HG02798 (cell line): ENCODE measurements at regions not wholly inside any gene's neighbourhood (a gene's known extent, or its start where the extent isn't known, plus 50 kb on each side); places are given as distances from the start of the nearest gene placed in this dataset.

Experiments used
- ATAC-seq: cut with Tn5 transposase; IDR thresholded peaks from one replicate; pipeline ENCODE4 v1.9.1; 2021; ENCODE audit warnings: mild to moderate bottlenecking; ENCODE audit not compliant: unreplicated experiment, poor library complexity

DNA sequence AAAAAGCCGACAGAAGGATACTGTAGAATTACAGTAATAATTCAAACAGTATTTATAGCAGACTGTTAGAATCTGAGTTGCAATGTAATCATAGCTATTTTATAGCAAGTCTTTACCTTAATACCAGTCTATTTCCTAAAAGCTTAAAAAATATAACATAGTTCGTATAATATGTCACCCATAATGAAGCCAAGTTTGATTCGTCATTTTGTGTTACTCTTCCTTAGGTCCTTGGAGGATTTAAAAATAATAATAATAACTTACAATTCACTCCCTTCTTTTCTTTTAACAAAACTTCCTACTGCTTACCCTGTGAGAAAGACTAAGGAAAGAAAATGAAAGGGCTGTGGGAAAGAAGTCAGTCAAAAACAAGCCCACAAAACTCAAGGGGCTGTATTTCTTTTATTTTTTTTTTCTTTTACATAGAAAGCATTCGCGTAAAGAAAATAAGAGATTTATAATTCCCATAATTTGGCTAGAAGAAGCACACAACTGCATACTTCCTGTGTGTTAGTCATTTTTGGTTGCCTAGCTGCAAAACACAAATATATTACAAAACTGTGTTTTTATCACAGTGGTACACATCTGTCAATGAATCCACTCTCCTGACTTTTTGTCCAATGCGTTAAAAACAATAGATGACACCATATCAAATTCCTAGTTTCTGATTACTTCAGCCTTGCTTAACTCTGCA is 187.2 kb upstream of the CELF2 start:
- ATAC-seq: no peak

GRCh38 chr10:10831085-10831484 is 186.6 kb upstream of the CELF2 start:
- no peak for ATAC-seq

DNA sequence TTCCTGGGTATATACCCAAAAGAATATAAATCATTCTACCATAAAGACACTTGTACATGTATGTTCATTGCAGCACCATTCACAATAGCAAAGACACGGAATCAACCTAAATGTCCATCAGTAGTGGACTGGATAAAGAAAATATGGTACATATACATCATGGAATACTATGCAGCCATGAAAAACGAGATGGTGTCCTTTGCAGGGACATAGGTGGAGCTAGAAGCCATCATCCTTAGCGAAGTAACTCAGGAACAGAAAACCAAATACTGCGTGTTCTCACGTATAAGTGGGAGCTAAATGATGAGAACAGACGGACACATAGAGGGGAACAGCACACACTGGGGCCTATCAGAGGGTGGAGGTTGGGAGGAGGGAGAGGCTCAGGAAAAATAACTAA is 183.7 kb upstream of the CELF2 start:
- ATAC-seq: no peak

- no peak for ATAC-seq
These were observed 173.4 kb upstream of the CELF2 start for GRCh38 chr10:10844251-10844650.

DNA sequence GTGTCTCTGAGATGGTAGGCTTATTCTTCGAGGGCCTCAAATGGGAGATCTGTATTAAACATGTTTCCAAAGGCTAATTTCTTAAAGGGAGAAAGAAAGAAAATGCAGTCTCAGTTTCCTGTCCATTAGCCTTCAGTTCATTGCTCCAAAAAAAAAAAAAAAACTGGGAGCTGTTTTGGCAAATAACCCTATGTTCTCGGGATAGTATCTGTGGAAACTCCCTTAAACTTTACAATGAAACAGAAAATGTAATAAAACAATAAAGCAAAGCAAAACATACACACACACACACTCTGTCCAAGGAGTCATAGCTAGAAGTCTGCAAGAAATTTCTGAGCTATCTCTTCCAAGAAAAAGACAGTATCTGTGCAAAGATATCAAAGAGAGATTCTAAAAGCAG is 172.5 kb upstream of the CELF2 start:
- no peak for ATAC-seq

DNA sequence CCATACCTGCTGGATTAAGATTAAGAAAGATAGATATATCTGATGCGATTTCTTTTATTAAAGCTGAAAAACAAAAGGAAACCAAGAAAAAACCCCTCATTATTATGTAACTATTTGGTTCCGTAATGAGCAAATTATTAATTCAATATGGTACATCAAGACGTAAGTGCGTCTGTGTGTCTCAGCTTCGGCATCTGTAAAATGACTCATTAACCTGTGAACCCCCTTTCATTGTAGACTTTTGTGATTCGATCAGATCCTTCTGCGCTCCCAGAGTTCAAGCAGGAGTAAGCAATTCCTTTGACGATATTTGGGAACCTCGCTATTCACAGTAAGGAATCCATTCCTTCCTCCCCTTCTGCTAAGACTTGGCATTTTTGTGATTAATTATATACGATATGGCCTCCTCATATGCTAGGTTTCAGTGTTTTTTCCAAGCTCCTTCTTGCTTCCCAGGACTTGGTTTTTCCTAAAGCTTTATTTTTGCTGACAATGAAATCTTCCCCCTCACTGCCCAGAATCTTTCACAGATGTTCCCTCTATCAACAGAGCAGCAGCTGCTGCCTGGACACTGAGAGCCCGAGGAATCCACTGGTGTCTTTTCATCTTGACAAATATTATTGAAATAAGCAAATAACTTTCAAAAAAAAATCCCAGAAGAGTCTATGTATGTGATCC is 171.7 kb upstream of the CELF2 start:
- no peak for ATAC-seq

GRCh38 chr10:10846504-10846900 is 171.2 kb upstream of the CELF2 start:
- ATAC-seq: no peak

DNA sequence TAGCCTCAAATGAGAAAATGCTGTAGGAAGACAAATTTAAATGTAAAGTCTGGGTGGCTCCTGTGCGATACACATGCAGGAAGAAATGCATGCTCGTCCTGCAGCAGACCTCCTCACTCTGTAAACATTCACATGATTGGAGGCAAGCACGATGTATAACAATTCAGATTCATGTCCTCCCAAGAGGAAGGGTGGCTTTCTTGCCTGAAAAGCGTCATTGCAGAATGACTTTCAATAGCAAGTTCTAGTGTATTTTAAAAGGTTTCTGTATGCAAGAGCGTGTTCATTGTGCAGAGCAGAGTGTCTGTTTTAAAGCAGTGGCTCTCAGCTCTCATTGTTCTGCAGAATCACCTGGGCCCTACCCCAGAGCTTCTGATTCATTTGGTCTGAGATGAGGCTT is 170.3 kb upstream of the CELF2 start:
- no peak for ATAC-seq

- no peak for ATAC-seq
These were observed 169.1 kb upstream of the CELF2 start for GRCh38 chr10:10848488-10849111.

DNA sequence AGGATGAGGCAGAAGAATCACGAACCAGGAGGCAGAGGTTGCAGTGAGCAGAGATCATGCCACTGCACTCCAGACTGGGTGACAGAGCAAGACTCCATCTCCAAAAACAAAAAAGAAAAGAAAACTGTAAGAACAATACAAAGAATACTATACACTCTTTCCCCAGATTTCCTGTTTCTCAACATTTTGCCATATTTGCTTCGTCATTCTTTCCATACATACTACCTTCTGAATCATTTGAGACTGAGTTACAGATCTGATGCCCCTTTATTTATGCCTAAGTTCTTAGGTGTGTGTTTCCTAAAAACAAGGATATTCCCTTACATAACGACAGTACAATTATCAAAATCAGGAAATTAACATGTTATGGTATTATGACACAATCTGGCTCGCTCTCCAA is 168.4 kb upstream of the CELF2 start:
- no peak for ATAC-seq

GRCh38 chr10:10850214-10850613 is 167.5 kb upstream of the CELF2 start:
- ATAC-seq: no peak

DNA sequence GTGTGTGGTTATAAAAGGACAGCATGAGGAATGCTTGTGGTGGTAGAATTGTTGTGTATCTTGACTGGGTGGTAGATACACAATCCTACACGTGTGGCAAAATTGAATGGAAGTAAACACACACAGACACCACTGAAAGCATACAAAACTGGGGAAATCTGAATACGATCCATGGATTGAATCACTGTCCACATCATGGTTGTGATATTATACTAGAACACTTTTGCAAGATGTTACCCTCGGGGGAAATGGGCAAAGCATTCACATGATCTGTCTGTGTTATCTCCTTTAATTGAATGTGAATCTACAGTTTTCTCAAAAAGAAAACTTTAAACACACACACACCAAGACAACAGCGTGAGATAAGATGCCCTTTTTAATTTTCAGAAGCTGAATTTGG is 165.2 kb upstream of the CELF2 start:
- ATAC-seq: no peak

DNA sequence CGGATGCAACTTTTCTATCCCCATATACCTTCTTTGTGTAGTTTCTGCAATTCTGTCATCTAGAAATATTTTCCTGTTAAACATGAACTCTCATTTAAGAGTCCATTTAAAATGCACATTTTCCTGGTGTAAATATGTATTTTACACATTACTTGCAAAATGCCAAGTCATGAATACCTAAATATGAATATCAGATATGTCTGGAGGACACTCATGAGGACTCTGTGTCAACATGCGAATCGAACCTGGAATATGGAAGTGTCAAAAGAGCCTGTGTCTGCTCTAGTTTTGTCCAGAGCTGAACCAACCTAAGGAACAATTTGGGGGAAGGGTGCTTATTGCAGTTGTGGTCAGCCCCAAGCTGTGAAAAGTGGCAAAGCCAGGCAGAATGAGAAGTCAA is 163.7 kb upstream of the CELF2 start:
- no peak for ATAC-seq

DNA sequence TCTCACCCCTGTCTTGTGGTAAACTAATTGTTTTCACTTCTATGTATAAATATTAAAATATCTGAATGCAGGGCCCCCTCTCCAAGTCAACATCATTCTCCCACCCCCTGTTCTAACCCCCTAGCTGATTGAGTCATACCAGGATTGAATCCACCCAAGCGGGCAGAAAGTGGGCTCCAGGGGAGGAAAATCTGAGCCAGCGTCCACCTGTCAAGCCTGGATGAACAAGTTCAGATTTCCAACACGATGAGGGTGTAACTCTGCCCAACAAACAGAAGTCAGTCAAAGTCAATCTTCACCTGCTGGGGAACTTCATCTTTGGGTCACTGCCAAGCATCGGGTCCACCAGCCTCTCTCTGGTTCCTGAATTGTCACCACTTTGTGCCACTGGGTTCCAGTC is 162.9 kb upstream of the CELF2 start:
- no peak for ATAC-seq

GRCh38 chr10:10855151-10855581 is 162.5 kb upstream of the CELF2 start:
- ATAC-seq: no peak

- no peak for ATAC-seq
These were observed 157.2 kb upstream of the CELF2 start for GRCh38 chr10:10860455-10860976.

DNA sequence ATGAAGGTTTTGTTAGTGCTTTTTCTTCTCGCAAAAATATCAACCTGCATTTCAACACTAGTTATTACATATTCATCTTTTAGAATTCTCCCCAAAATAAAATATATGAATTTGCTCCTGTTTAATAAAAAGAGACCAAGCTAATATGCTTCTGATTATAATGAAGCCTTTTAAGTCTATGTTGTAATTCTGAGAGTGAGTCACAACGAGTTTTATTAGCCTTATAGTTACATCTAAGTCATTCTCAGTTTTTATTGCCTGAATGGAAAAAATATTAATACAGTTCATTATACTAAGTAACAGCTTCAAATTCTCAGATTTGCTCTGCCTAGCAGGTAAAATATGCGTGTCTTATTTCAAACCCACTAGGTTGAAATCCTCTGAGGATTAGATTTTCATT is 152.4 kb upstream of the CELF2 start:
- no peak for ATAC-seq

DNA sequence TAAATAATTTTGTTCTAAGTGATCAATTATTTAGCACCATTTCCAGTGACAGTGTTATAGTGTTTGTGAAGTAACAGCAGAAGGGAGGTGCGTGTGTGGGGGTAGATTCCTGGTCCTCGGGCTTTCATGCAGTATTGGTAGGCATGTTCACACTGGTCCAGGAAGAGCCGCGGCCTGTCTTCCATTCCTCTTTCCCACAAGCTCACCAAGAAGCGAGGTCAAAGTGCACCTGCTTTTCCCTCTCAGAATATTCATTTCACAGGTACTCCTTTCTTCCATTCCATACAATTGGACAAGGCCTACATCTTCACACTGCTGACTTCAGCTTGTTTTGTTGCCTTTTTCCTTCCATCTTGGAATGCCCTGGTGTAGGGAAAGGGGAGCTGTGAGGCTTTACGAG is 151.8 kb upstream of the CELF2 start:
- ATAC-seq: no peak

- ATAC-seq: peak; percentile 67
These were observed 148.1 kb upstream of the CELF2 start for GRCh38 chr10:10869592-10869991.

DNA sequence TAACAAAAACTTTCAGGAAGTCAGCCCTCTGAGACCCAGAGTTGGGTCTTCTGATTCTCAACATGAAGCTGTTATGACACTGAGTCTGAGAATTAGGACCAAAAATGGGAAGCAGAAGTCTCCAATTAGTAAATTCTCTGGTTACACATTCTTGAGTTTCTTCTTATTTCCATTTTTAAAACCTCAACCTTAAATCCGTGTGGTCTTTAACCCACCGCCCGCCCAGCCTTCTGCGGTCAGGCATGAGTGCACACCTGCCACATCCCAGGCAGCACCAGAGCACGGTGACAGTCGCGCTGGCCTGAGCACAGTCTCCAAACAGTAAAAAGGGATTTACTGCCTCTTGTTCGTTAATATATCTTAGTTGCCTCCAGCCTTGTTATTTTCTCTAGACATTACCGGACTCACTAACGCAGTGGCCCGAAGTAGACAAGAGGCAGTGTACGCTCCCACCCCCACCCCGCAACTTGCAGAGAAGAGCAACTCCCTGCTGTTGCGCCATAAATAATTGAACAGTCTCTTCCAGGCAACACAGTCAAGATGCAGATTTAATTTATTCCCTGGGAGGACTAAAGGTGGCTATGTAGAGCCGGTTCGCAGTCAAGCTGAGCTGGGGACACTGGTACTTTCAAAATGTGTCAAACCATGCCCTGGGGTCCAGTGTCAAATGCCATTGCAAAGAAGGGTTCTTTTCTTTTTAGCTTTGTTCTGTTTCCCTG is 147.0 kb upstream of the CELF2 start:
- no peak for ATAC-seq

DNA sequence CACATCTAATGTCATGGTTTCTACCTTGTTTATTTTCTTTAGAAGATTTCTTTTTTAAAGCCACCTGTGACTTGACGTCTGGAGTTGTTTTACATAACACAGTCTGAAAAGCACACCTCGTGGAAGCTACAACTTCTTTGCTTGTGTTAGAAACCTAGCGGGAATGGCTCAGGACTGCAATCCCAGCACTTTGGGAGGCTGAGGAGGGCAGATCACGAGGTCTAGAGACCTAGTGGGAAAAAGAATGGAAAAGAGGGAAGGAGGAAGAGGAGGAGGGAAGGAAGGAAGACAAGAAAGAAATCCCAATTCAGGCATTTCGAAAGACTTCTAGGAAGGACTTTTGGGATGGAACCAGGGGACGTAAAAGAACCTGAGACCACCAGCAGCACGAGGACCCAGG is 146.3 kb upstream of the CELF2 start:
- no peak for ATAC-seq
